ENCODE measurements at regions not wholly inside any gene's neighbourhood (a gene's known extent, or its start where the extent isn't known, plus 50 kb on each side); places are given as distances from the start of the nearest gene placed in this dataset.
"Not testable (repeated sequence)": the region's sequence is repeated elsewhere in the genome, so short reads cannot be mapped to it uniquely, and the experiment has no call there.

GRCh38 chr2:183477296-183477695 lies 353.1 kb downstream of the NUP35 start (continued):
- TF ChIP-seq ZNF462 (CRISPR knock-in tag; IDR thresholded peaks at IDR 0.05) (no peak), NANOG (IDR thresholded peaks at IDR 0.05; ENCODE audit: borderline replicate concordance) (no peak)

GRCh38 chr2:183478941-183479595 lies 354.8 kb downstream of the NUP35 start:
- H3K27me3 Mint-ChIP-seq (ENCODE audit: insufficient read depth, low read depth, poor library complexity): not testable (repeated sequence)

GRCh38 chr2:183487326-183487725 lies 363.1 kb downstream of the NUP35 start:
- Mint-ChIP-seq H3K27ac (no peak overlapping the region), H3K36me3 (ENCODE audit: low read depth) (no peaks in the 10 kb centered on the region), H3K4me3 (no peak overlapping the region), H3K9me3 (peaks cover 2% of the 10 kb centered on the region; the same call in 1 of the 3 replicates), H3K4me1 (no peaks in the 10 kb centered on the region; the same call in 2 of the 3 replicates), H3K27me3 (ENCODE audit: insufficient read depth, low read depth, poor library complexity) (no peaks in the 10 kb centered on the region)
- Histone ChIP-seq H4K20me1 (replicated peaks; ENCODE audit: insufficient read depth) (no peaks in the 10 kb centered on the region), H3K27ac (ENCODE audit: low read depth) (no peak overlapping the region), H3K36me3 (ENCODE audit: insufficient read depth) (no peaks in the 10 kb centered on the region), H3F3A (replicated peaks; ENCODE audit: low read depth) (no peaks in the 10 kb centered on the region), H3K9me2 (ENCODE audit: insufficient read depth) (no peaks in the 10 kb centered on the region), H3K4me1 (ENCODE audit: insufficient read depth) (no peaks in the 10 kb centered on the region), H3K79me2 (replicated peaks; ENCODE audit: insufficient read depth) (no peaks in the 10 kb centered on the region), H3K4me2 (no peak overlapping the region), H2AFZ (no peak overlapping the region), H3K4me3 (no peak overlapping the region), H3K27me3 (ENCODE audit: insufficient read depth) (no peaks in the 10 kb centered on the region)
- ATAC-seq (no peak), DNase-seq (ENCODE audit: low spot score) (no peak)
- TF ChIP-seq NANOG (IDR thresholded peaks at IDR 0.05; ENCODE audit: borderline replicate concordance) (no peak), ZNF114 (CRISPR knock-in tag; IDR thresholded peaks at IDR 0.05) (no peak), CTCF (conservative IDR thresholded peaks at IDR 0.05; ENCODE audit: low read depth in 2 of 2) (no peak), ETS1 (IDR thresholded peaks at IDR 0.05) (no peak), CREB1 (CRISPR knock-in tag; IDR thresholded peaks at IDR 0.05; ENCODE audit: low read depth) (no peak), POLR2AphosphoS5 (IDR thresholded peaks at IDR 0.05; ENCODE audit: low read depth) (no peak)

More at GRCh38 chr2:183478941-183479595, 354.8 kb downstream of the NUP35 start:
- not testable (repeated sequence) for H3K9me2 ChIP-seq (ENCODE audit: insufficient read depth); H2AFZ ChIP-seq; H4K20me1 ChIP-seq (replicated peaks; ENCODE audit: insufficient read depth); H3F3A ChIP-seq (replicated peaks; ENCODE audit: low read depth); H3K4me1 Mint-ChIP-seq; H3K4me1 ChIP-seq (ENCODE audit: insufficient read depth); H3K27ac ChIP-seq (ENCODE audit: low read depth); H3K4me2 ChIP-seq; H3K36me3 ChIP-seq (ENCODE audit: insufficient read depth); DNase-seq (ENCODE audit: low spot score); H3K27me3 ChIP-seq (ENCODE audit: insufficient read depth); H3K27ac Mint-ChIP-seq; H3K4me3 Mint-ChIP-seq; H3K4me3 ChIP-seq; H3K79me2 ChIP-seq (replicated peaks; ENCODE audit: insufficient read depth); ATAC-seq
- Mint-ChIP-seq H3K36me3 (ENCODE audit: low read depth) (peaks cover 15% of the 10 kb centered on the region; the same call in 2 of the 3 replicates), H3K9me3 (peaks cover 23% of the 10 kb centered on the region; the same call in 2 of the 3 replicates)

All from GM23338 (cell line).